ENCODE measurements at regions not wholly inside any gene's neighbourhood (a gene's known extent, or its start where the extent isn't known, plus 50 kb on each side); places are given as distances from the start of the nearest gene placed in this dataset.
A peak's percentile ranks its signal among the peaks of the same experiment; 100 is the strongest.

- DNase-seq, result peak; percentile 53 to 68 (median 65)
- peaks cover 52% of the 10 kb centered on the region for H3K27me3 ChIP-seq (ENCODE audit: control insufficient read depth, insufficient read depth, low read length)
- no peak overlapping the region for H3K27ac ChIP-seq (ENCODE audit: low read depth in 2 of 2, low read length in 2 of 2)
- H3K4me1 ChIP-seq (ENCODE audit: control insufficient read depth in 2 of 3, insufficient read depth in 2 of 3, low read depth in 1 of 3, low read length in 3 of 3), result peaks cover 0 to 7% (median 0%) of the 10 kb centered on the region in 3 donors
- no peaks in the 10 kb centered on the region for H3K9me3 ChIP-seq (ENCODE audit: control insufficient read depth in 2 of 3, insufficient read depth in 1 of 3, low read length in 3 of 3)
- no peak for FAIRE-seq
- peak overlapping the region in 2 of 3 donors; percentile 43 to 47 for H3K4me3 ChIP-seq (ENCODE audit: low read length in 3 of 3)
- no peak overlapping the region for H3K9ac ChIP-seq (ENCODE audit: low read length in 3 of 3)
- no peak for TF ChIP-seq CTCF (IDR thresholded peaks at IDR 0.05; ENCODE audit: borderline replicate concordance, extremely low read depth, insufficient read depth)
- intact Hi-C loops (cut with DNase I), result no loop called here
- H3K36me3 ChIP-seq (ENCODE audit: control insufficient read depth in 2 of 3, insufficient read depth in 3 of 3, low read length in 3 of 3), result no peaks in the 10 kb centered on the region
Measured at GRCh38 chr1:218164111-218164929, 120.8 kb upstream of the RRP15 start.

- H3K36me3 ChIP-seq (ENCODE audit: control insufficient read depth in 2 of 3, insufficient read depth in 3 of 3, low read length in 3 of 3), result no peaks in the 10 kb centered on the region
- no peak overlapping the region for H3K9ac ChIP-seq (ENCODE audit: low read length in 3 of 3)
- peak overlapping the region; percentile 30 to 49 (median 44) for H3K4me3 ChIP-seq (ENCODE audit: low read length in 3 of 3)
- no peaks in the 10 kb centered on the region for H3K9me3 ChIP-seq (ENCODE audit: control insufficient read depth in 2 of 3, insufficient read depth in 1 of 3, low read length in 3 of 3)
- DNase-seq, result peak; percentile 46 to 68 (median 57)
- TF ChIP-seq CTCF (IDR thresholded peaks at IDR 0.05; ENCODE audit: borderline replicate concordance, extremely low read depth, insufficient read depth), result no peak
- H3K27ac ChIP-seq (ENCODE audit: low read depth in 2 of 2, low read length in 2 of 2), result no peak overlapping the region
- no peak for FAIRE-seq
- intact Hi-C loops (cut with DNase I), result no loop called here
- peaks cover 54% of the 10 kb centered on the region for H3K27me3 ChIP-seq (ENCODE audit: control insufficient read depth, insufficient read depth, low read length)
- peaks cover 0 to 7% (median 0%) of the 10 kb centered on the region in 3 donors for H3K4me1 ChIP-seq (ENCODE audit: control insufficient read depth in 2 of 3, insufficient read depth in 2 of 3, low read depth in 1 of 3, low read length in 3 of 3)
Measured at GRCh38 chr1:218164930-218165700, 120.0 kb upstream of the RRP15 start.

- Histone ChIP-seq H3K27ac (ENCODE audit: low read depth in 2 of 2, low read length in 2 of 2) (no peak overlapping the region), H3K4me1 (ENCODE audit: control insufficient read depth in 2 of 3, insufficient read depth in 2 of 3, low read depth in 1 of 3, low read length in 3 of 3) (peaks cover 0 to 7% (median 0%) of the 10 kb centered on the region in 3 donors), H3K36me3 (ENCODE audit: control insufficient read depth in 2 of 3, insufficient read depth in 3 of 3, low read length in 3 of 3) (no peaks in the 10 kb centered on the region), H3K9me3 (ENCODE audit: control insufficient read depth in 2 of 3, insufficient read depth in 1 of 3, low read length in 3 of 3) (no peaks in the 10 kb centered on the region), H3K27me3 (ENCODE audit: control insufficient read depth, insufficient read depth, low read length) (peaks cover 55% of the 10 kb centered on the region), H3K4me3 (ENCODE audit: low read length in 3 of 3) (peak overlapping the region; percentile 30 to 49 (median 44)), H3K9ac (ENCODE audit: low read length in 3 of 3) (no peak overlapping the region)
- intact Hi-C loops (cut with DNase I), result no loop called here
- no peak for TF ChIP-seq CTCF (IDR thresholded peaks at IDR 0.05; ENCODE audit: borderline replicate concordance, extremely low read depth, insufficient read depth)
- FAIRE-seq (no peak), DNase-seq (peak in 1 of 5 donors; percentile 60)
Measured at GRCh38 chr1:218165701-218166114, 119.4 kb upstream of the RRP15 start.
